ENCODE measurements at regions not wholly inside any gene's neighbourhood (a gene's known extent, or its start where the extent isn't known, plus 50 kb on each side); places are given as distances from the start of the nearest gene placed in this dataset.
A peak's percentile ranks its signal among the peaks of the same experiment; 100 is the strongest.
"Not testable (repeated sequence)": the region's sequence is repeated elsewhere in the genome, so short reads cannot be mapped to it uniquely, and the experiment has no call there.

GRCh38 chrX:40893251-40893910 lies 158.0 kb upstream of the MED14 start:
- no peak for DNase-seq

GRCh38 chrX:40895246-40895645 lies 159.9 kb upstream of the MED14 start:
- no peak for DNase-seq

GRCh38 chrX:40897718-40898270 lies 162.5 kb upstream of the MED14 start:
- no peak for DNase-seq

- not testable (repeated sequence) for DNase-seq
These were observed 169.4 kb upstream of the MED14 start for GRCh38 chrX:40904739-40905138.

- no peak for DNase-seq
These were observed 172.7 kb upstream of the MED14 start for GRCh38 chrX:40908026-40908425.

- no peak for DNase-seq
These were observed 173.6 kb upstream of the MED14 start for GRCh38 chrX:40908857-40909475.

GRCh38 chrX:40912166-40912565 lies 173.1 kb upstream of the USP9X start:
- no peak for DNase-seq

- no peak for DNase-seq
These were observed 172.7 kb upstream of the USP9X start for GRCh38 chrX:40912576-40912975.

GRCh38 chrX:40920351-40920750 lies 164.9 kb upstream of the USP9X start:
- DNase-seq = no peak

- no peak for DNase-seq
These were observed 162.9 kb upstream of the USP9X start for GRCh38 chrX:40922307-40922706.

GRCh38 chrX:40926739-40927427 lies 158.4 kb upstream of the USP9X start:
- DNase-seq = not testable (repeated sequence)

- DNase-seq = no peak
These were observed 157.2 kb upstream of the USP9X start for GRCh38 chrX:40928076-40928475.

- DNase-seq = no peak
These were observed 153.3 kb upstream of the USP9X start for GRCh38 chrX:40931921-40932320.

- DNase-seq = peak; percentile 64
These were observed 152.0 kb upstream of the USP9X start for GRCh38 chrX:40933132-40933705.

GRCh38 chrX:40933706-40934425 lies 151.4 kb upstream of the USP9X start:
- no peak for DNase-seq

- no peak for DNase-seq
These were observed 148.4 kb upstream of the USP9X start for GRCh38 chrX:40936827-40937226.

GRCh38 chrX:40938423-40938822 lies 146.8 kb upstream of the USP9X start:
- no peak for DNase-seq

- no peak for DNase-seq
These were observed 142.1 kb upstream of the USP9X start for GRCh38 chrX:40943093-40943641.

GRCh38 chrX:40945361-40945713 lies 139.9 kb upstream of the USP9X start:
- DNase-seq = no peak

- no peak for DNase-seq
These were observed 138.0 kb upstream of the USP9X start for GRCh38 chrX:40947276-40947675.

- DNase-seq = no peak
These were observed 136.2 kb upstream of the USP9X start for GRCh38 chrX:40949071-40949470.

GRCh38 chrX:40950546-40950945 lies 134.7 kb upstream of the USP9X start:
- no peak for DNase-seq

- not testable (repeated sequence) for DNase-seq
These were observed 133.8 kb upstream of the USP9X start for GRCh38 chrX:40951407-40951806.
